ENCODE measurements at regions not wholly inside any gene's neighbourhood (a gene's known extent, or its start where the extent isn't known, plus 50 kb on each side); places are given as distances from the start of the nearest gene placed in this dataset.

DNA sequence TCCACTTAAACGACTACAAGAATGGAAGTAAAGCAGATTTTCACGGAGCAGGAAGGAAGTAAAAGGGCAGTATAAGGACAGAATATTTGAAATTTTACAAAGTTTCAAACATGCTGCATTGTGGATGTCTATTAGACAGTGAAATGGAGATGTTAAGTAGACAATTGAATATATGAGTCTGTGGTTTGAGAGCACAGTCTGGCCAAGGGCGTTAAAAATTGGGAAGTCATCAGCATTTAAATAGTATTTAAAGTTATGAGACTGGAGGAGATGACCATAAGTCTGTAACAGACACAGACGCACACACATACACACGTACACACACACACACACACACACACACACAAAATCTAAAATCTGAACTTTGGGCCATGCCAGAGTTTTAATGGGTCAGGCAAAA lies 935.9 kb downstream of the EPHA3 start:
- no peak for TF ChIP-seq POLR2AphosphoS5 (IDR thresholded peaks at IDR 0.05; ENCODE audit: low read depth, low read length)
- no peak for TF ChIP-seq FOXP2 (optimal IDR thresholded peaks at IDR 0.05; ENCODE audit: borderline replicate concordance, extremely low read depth, extremely low read length, insufficient read depth)
- no peak for TF ChIP-seq TAF1 (IDR thresholded peaks at IDR 0.05; ENCODE audit: borderline replicate concordance, insufficient read depth, low read length)
- TF ChIP-seq, protein P1, sequence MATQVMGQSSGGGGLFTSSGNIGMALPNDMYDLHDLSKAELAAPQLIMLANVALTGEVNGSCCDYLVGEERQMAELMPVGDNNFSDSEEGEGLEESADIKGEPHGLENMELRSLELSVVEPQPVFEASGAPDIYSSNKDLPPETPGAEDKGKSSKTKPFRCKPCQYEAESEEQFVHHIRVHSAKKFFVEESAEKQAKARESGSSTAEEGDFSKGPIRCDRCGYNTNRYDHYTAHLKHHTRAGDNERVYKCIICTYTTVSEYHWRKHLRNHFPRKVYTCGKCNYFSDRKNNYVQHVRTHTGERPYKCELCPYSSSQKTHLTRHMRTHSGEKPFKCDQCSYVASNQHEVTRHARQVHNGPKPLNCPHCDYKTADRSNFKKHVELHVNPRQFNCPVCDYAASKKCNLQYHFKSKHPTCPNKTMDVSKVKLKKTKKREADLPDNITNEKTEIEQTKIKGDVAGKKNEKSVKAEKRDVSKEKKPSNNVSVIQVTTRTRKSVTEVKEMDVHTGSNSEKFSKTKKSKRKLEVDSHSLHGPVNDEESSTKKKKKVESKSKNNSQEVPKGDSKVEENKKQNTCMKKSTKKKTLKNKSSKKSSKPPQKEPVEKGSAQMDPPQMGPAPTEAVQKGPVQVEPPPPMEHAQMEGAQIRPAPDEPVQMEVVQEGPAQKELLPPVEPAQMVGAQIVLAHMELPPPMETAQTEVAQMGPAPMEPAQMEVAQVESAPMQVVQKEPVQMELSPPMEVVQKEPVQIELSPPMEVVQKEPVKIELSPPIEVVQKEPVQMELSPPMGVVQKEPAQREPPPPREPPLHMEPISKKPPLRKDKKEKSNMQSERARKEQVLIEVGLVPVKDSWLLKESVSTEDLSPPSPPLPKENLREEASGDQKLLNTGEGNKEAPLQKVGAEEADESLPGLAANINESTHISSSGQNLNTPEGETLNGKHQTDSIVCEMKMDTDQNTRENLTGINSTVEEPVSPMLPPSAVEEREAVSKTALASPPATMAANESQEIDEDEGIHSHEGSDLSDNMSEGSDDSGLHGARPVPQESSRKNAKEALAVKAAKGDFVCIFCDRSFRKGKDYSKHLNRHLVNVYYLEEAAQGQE (IDR thresholded peaks at IDR 0.05; ENCODE audit: insufficient read depth in 1 of 2, low read depth in 2 of 2, low read length in 2 of 2), result no peak
- TF ChIP-seq SIN3A (IDR thresholded peaks at IDR 0.05; ENCODE audit: borderline replicate concordance, insufficient read depth, low read length), result no peak

DNA sequence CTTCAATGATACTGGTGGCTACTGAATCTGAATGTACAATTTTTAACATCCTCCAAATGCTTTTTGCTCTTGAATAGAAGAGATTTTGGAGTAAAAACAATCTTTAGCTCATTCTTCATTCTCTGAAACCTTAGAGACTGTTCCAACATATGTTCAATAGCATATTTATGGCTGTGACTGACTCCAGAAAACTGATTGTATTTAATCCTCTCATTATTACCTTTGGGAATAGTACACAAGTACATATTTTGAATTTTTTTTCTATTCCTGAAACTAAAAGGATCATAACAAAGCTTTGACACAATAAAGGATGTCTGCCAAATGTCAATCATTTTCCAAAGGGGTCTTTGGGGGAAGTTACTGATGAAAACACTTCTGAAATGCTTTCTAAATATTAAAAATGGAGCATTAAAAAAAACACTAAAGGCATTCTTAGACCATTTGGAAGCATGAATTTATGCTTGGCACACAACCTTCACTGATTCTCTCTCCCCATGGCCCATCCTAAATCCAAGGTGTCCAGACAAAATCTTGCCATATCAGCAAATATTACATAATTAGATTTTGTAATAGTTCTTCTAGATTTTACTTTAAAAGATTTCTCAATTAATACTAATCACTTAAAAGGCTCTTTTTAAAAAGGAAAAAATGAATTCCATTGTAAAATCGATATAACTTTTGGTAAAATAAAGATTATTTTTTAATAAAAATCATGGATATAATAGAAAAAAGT lies 936.8 kb downstream of the EPHA3 start:
- TF ChIP-seq SIN3A (IDR thresholded peaks at IDR 0.05; ENCODE audit: borderline replicate concordance, insufficient read depth, low read length), result no peak
- TF ChIP-seq TAF1 (IDR thresholded peaks at IDR 0.05; ENCODE audit: borderline replicate concordance, insufficient read depth, low read length), result no peak

GRCh38 chr3:90052425-90052950 lies 945.1 kb downstream of the EPHA3 start:
- TF ChIP-seq FOXP2 (optimal IDR thresholded peaks at IDR 0.05; ENCODE audit: borderline replicate concordance, extremely low read depth, extremely low read length, insufficient read depth) (no peak), SIN3A (IDR thresholded peaks at IDR 0.05; ENCODE audit: borderline replicate concordance, insufficient read depth, low read length) (peak; percentile 64; the same call in 1 of the 2 replicates), POLR2AphosphoS5 (IDR thresholded peaks at IDR 0.05; ENCODE audit: low read depth, low read length) (no peak), TAF1 (IDR thresholded peaks at IDR 0.05; ENCODE audit: borderline replicate concordance, insufficient read depth, low read length) (no peak)
- TF ChIP-seq, protein P1 (IDR thresholded peaks at IDR 0.05; ENCODE audit: insufficient read depth in 1 of 2, low read depth in 2 of 2, low read length in 2 of 2), result no peak

DNA sequence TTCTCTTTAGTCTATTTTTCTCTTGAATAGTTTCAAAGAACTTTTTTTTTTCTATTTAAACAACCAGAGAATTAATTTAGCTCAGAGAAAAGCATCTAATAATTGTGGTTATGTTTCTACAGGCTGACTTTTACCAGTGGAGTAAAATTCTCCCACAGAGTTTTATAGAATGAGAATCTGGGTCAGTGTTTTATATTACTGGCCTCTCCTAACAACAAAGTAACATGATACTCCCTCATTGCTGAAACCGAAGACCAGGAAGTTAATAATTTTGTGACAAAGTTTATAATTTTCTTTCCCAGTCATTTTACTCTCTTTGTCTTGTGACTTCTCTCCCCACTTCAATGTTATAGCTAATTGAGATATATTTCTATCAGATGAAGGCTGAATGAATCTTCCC lies 946.9 kb downstream of the EPHA3 start:
- TF ChIP-seq, protein P1 (IDR thresholded peaks at IDR 0.05; ENCODE audit: insufficient read depth in 1 of 2, low read depth in 2 of 2, low read length in 2 of 2), result no peak
- TF ChIP-seq TAF1 (IDR thresholded peaks at IDR 0.05; ENCODE audit: borderline replicate concordance, insufficient read depth, low read length) (no peak), SIN3A (IDR thresholded peaks at IDR 0.05; ENCODE audit: borderline replicate concordance, insufficient read depth, low read length) (no peak), POLR2AphosphoS5 (IDR thresholded peaks at IDR 0.05; ENCODE audit: low read depth, low read length) (no peak), FOXP2 (optimal IDR thresholded peaks at IDR 0.05; ENCODE audit: borderline replicate concordance, extremely low read depth, extremely low read length, insufficient read depth) (no peak)

DNA sequence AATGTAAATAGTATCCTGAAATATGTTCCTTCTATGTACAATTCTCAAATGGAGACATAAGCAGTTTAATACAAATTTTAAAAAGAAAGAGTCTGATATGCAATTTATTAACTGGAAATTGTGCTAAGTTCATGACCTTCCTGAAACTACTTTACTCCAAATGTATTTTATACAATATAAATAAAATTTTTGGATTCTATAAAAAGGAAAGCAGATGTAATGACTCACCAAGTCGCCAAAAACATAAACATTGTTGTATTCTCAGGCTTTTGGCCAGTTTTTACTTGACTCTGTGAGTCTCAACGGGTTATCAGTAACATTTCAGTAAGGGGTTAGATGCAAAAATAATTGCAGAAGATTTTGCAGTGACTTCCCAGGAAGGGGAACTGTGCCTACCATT lies 948.2 kb downstream of the EPHA3 start:
- TF ChIP-seq POLR2AphosphoS5 (IDR thresholded peaks at IDR 0.05; ENCODE audit: low read depth, low read length), result no peak
- TF ChIP-seq, protein P1 (IDR thresholded peaks at IDR 0.05; ENCODE audit: insufficient read depth in 1 of 2, low read depth in 2 of 2, low read length in 2 of 2), result no peak
- TF ChIP-seq TAF1 (IDR thresholded peaks at IDR 0.05; ENCODE audit: borderline replicate concordance, insufficient read depth, low read length), result no peak
- no peak for TF ChIP-seq FOXP2 (optimal IDR thresholded peaks at IDR 0.05; ENCODE audit: borderline replicate concordance, extremely low read depth, extremely low read length, insufficient read depth)
- TF ChIP-seq SIN3A (IDR thresholded peaks at IDR 0.05; ENCODE audit: borderline replicate concordance, insufficient read depth, low read length), result no peak
